Testis (tissue), 2 donors: ENCODE measurements at regions not wholly inside any gene's neighbourhood (a gene's known extent, or its start where the extent isn't known, plus 50 kb on each side); places are given as distances from the start of the nearest gene placed in this dataset.

Experiments
- POLR2A ChIP-seq: fragments of 450-650 bp; IDR thresholded peaks from one replicate; pipeline ENCODE4 v1.6.1; 2017; ENCODE audit warnings: antibody characterized with exemption, mild to moderate bottlenecking, moderate library complexity
- TF ChIP-seq, protein P1 (sequence below), 3 experiments: fragments of 450-650 bp in 2 of 3; fragments of 200-600 bp in 1 of 3; sonication (generic) in 1 of 3; IDR thresholded peaks; one replicate each; pipeline ENCODE4 v1.5.1; 2016 to 2019; ENCODE audit warnings: antibody characterized with exemption in 3 of 3, mild to moderate bottlenecking in 2 of 3, moderate library complexity in 1 of 3

- TF ChIP-seq, protein P1, sequence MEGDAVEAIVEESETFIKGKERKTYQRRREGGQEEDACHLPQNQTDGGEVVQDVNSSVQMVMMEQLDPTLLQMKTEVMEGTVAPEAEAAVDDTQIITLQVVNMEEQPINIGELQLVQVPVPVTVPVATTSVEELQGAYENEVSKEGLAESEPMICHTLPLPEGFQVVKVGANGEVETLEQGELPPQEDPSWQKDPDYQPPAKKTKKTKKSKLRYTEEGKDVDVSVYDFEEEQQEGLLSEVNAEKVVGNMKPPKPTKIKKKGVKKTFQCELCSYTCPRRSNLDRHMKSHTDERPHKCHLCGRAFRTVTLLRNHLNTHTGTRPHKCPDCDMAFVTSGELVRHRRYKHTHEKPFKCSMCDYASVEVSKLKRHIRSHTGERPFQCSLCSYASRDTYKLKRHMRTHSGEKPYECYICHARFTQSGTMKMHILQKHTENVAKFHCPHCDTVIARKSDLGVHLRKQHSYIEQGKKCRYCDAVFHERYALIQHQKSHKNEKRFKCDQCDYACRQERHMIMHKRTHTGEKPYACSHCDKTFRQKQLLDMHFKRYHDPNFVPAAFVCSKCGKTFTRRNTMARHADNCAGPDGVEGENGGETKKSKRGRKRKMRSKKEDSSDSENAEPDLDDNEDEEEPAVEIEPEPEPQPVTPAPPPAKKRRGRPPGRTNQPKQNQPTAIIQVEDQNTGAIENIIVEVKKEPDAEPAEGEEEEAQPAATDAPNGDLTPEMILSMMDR (IDR thresholded peaks at IDR 0.05), result no peak
- no peak for TF ChIP-seq POLR2A
These were observed 590.8 kb upstream of the CDH2 start for GRCh38 chr18:28767727-28768211.
